Tibial nerve (tissue), 4 donors: ENCODE measurements at regions not wholly inside any gene's neighbourhood (a gene's known extent, or its start where the extent isn't known, plus 50 kb on each side); places are given as distances from the start of the nearest gene placed in this dataset.

Source experiments
- DNase-seq, 2 donors: peaks; one replicate each; pipeline ENCODE4 v3.0.0-alpha.2; 2019; ENCODE audit warnings: low spot score in 2 of 2
- H3K27ac ChIP-seq, 4 donors: fragments of 200-600 bp; sonication (generic) in 3 of 4; one replicate each; pipeline ENCODE4 v1.5.1; 2017 to 2019; ENCODE audit warnings: mild to moderate bottlenecking in 1 of 4
- H3K27me3 ChIP-seq, 2 donors: fragments of 200-600 bp; sonication (generic) in 1 of 2; one replicate each; pipeline versions ENCODE4 v1.5.1 to v1.6.0; 2017 to 2019
- H3K36me3 ChIP-seq, 3 donors: fragments of 200-600 bp; sonication (generic); one replicate each; pipeline ENCODE4 v1.5.1; 2018 to 2019
- H3K4me1 ChIP-seq, 4 donors: fragments of 200-600 bp; sonication (generic) in 3 of 4; one replicate each; pipeline ENCODE4 v1.5.1; 2017 to 2019
- H3K4me3 ChIP-seq, 4 donors: fragments of 200-600 bp; sonication (generic) in 3 of 4; one replicate each; pipeline ENCODE4 v1.5.1; 2017 to 2019; ENCODE audit warnings: mild to moderate bottlenecking in 1 of 4, moderate library complexity in 1 of 4
- H3K9me3 ChIP-seq, 4 donors: fragments of 200-600 bp; sonication (generic) in 3 of 4; one replicate each; pipeline ENCODE4 v1.5.1; 2017 to 2019
- CTCF ChIP-seq, 5 experiments: fragments of 200-600 bp in 3 of 5; fragments of 450-650 bp in 2 of 5; sonication (generic) in 3 of 5; IDR thresholded peaks; one replicate each; pipeline ENCODE4 v1.5.1; 2016 to 2019; ENCODE audit warnings: antibody characterized with exemption in 5 of 5, mild to moderate bottlenecking in 3 of 5, moderate library complexity in 2 of 5
- EP300 ChIP-seq, 2 donors: sonication (generic); formaldehyde crosslinking; IDR thresholded peaks; one replicate each; pipeline ENCODE4 v1.6.1; 2017; ENCODE audit warnings: antibody characterized with exemption in 2 of 2, mild to moderate bottlenecking in 1 of 2
- POLR2A ChIP-seq, 2 donors: fragments of 450-650 bp; IDR thresholded peaks; one replicate each; pipeline ENCODE4 v1.6.1; 2017; ENCODE audit warnings: antibody characterized with exemption in 2 of 2, mild to moderate bottlenecking in 2 of 2, moderate library complexity in 2 of 2
- WGBS, 2 donors: methylation state at CpG; one replicate each; pipeline ENCODE4 v1.1.5; 2018; 5-methylcytosine and 5-hydroxymethylcytosine counted together

GRCh38 chr6:4670824-4671409 is 105.3 kb upstream of the CDYL start:
- Histone ChIP-seq H3K4me1 (no peaks in the 10 kb centered on the region), H3K27ac (no peak overlapping the region), H3K4me3 (no peak overlapping the region), H3K36me3 (no peaks in the 10 kb centered on the region), H3K9me3 (no peaks in the 10 kb centered on the region), H3K27me3 (no peaks in the 10 kb centered on the region)
- WGBS, 2 donors: 87 to 93% methylated on average over 2 of the region's 2 CpGs
- no peak for DNase-seq
- no peak for TF ChIP-seq CTCF (IDR thresholded peaks at IDR 0.05)
- TF ChIP-seq POLR2A (IDR thresholded peaks at IDR 0.05): no peak
- TF ChIP-seq EP300 (IDR thresholded peaks at IDR 0.05): no peak

GRCh38 chr6:4670290-4670689 is 105.9 kb upstream of the CDYL start:
- no peak for TF ChIP-seq POLR2A (IDR thresholded peaks at IDR 0.05)
- no peak for TF ChIP-seq EP300 (IDR thresholded peaks at IDR 0.05)
- no peak for TF ChIP-seq CTCF (IDR thresholded peaks at IDR 0.05)
- H3K4me1 ChIP-seq: no peaks in the 10 kb centered on the region
- H3K36me3 ChIP-seq: no peaks in the 10 kb centered on the region
- no peak overlapping the region for H3K4me3 ChIP-seq
- 75 to 84% methylated on average over 10 of the region's 10 CpGs for WGBS, 2 donors
- no peak overlapping the region for H3K27ac ChIP-seq
- H3K9me3 ChIP-seq: no peaks in the 10 kb centered on the region
- H3K27me3 ChIP-seq: no peaks in the 10 kb centered on the region
- DNase-seq: no peak

GRCh38 chr6:4668271-4669179 is 107.7 kb upstream of the CDYL start:
- H3K4me1 ChIP-seq: no peaks in the 10 kb centered on the region
- DNase-seq: no peak
- no peaks in the 10 kb centered on the region for H3K36me3 ChIP-seq
- WGBS, 2 donors: 73 to 86% methylated on average over 10 of the region's 10 CpGs
- H3K27ac ChIP-seq: no peak overlapping the region
- no peak overlapping the region for H3K4me3 ChIP-seq
- no peak for TF ChIP-seq EP300 (IDR thresholded peaks at IDR 0.05)
- no peak for TF ChIP-seq POLR2A (IDR thresholded peaks at IDR 0.05)
- TF ChIP-seq CTCF (IDR thresholded peaks at IDR 0.05): no peak
- H3K27me3 ChIP-seq: no peaks in the 10 kb centered on the region
- no peaks in the 10 kb centered on the region for H3K9me3 ChIP-seq

DNA sequence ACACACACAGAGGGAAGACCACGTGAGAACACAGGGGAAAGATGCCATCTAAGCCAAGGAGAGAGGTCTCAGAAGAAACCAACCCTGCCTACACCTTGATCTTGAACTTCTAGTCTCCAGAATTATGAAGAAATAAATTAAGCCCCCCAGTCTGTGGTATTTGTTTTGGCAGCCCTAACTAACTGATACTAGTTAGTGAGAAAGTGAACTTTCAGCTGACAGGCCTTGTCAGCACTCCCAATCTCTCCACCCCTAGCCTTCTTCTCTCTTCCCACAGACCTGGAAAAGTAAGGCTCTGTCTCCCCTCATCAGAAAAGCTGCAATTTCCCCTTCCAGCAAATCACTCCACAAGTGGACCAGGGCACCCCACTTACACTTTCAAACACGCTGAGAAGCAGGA is 108.6 kb upstream of the CDYL start:
- no peak for DNase-seq
- H3K4me1 ChIP-seq: no peaks in the 10 kb centered on the region
- H3K27me3 ChIP-seq: no peaks in the 10 kb centered on the region
- WGBS, 2 donors: 86 to 91% methylated on average over 2 of the region's 2 CpGs
- H3K9me3 ChIP-seq: no peaks in the 10 kb centered on the region
- no peak for TF ChIP-seq POLR2A (IDR thresholded peaks at IDR 0.05)
- no peak for TF ChIP-seq EP300 (IDR thresholded peaks at IDR 0.05)
- H3K36me3 ChIP-seq: no peaks in the 10 kb centered on the region
- no peak overlapping the region for H3K4me3 ChIP-seq
- H3K27ac ChIP-seq: no peak overlapping the region

DNA sequence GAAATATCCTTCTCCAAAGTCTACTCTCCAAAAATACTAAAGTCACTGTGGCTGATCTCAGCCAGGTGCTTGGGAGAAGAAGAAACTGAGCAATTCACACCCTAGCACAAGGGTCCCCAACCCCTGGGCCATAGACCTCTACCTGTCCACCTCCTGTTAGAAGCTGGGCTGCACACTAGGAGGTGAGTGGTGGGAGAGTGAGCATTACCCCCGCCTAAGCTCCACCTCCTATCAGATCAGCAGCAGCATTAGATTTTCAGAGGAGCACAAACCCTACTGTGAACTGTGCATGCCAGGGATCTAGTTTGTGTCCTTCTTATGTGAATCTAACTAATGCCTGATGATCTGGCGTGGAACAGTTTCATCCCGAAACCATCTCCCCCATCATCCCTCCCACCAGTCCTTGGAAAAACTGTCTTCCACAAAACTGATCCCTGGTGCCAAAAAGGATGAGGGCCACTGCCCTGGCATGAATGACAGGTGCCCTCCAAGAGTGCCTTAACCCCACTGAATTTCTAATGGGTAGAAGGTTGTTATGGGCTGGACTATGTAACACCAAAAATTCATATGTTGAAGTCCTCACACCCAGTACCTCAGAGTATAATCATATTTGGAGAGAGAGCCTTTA is 109.2 kb upstream of the CDYL start:
- DNase-seq: no peak
- TF ChIP-seq CTCF (IDR thresholded peaks at IDR 0.05) (no peak), POLR2A (IDR thresholded peaks at IDR 0.05) (no peak), EP300 (IDR thresholded peaks at IDR 0.05) (no peak)
- H3K36me3 ChIP-seq: no peaks in the 10 kb centered on the region
- H3K4me1 ChIP-seq: no peaks in the 10 kb centered on the region
- no peaks in the 10 kb centered on the region for H3K27me3 ChIP-seq
- H3K4me3 ChIP-seq: no peak overlapping the region
- no peaks in the 10 kb centered on the region for H3K9me3 ChIP-seq
- 93 to 94% methylated on average over 3 of the region's 3 CpGs for WGBS, 2 donors
- no peak overlapping the region for H3K27ac ChIP-seq
